SU-DHL-6 (cell line): ENCODE measurements at regions not wholly inside any gene's neighbourhood (a gene's known extent, or its start where the extent isn't known, plus 50 kb on each side); places are given as distances from the start of the nearest gene placed in this dataset.

Experiments
- EZH2phosphoT487 ChIP-seq: fragments of 200-600 bp; sonication (generic), shearing (Covaris generic); conservative IDR thresholded peaks from 2 replicates; pipeline ENCODE4 v1.6.1; 2018; ENCODE audit warnings: mild to moderate bottlenecking, antibody characterized with exemption, low read length, moderate library complexity, mixed read lengths
- TF ChIP-seq, protein P1 (sequence below): fragments of 200-600 bp; sonication (generic); IDR thresholded peaks from one replicate; pipeline ENCODE4 v1.5.1; 2017; ENCODE audit warnings: antibody characterized with exemption, mild to moderate bottlenecking, low read length, moderate library complexity; ENCODE audit not compliant: insufficient read depth, poor library complexity, severe bottlenecking

DNA sequence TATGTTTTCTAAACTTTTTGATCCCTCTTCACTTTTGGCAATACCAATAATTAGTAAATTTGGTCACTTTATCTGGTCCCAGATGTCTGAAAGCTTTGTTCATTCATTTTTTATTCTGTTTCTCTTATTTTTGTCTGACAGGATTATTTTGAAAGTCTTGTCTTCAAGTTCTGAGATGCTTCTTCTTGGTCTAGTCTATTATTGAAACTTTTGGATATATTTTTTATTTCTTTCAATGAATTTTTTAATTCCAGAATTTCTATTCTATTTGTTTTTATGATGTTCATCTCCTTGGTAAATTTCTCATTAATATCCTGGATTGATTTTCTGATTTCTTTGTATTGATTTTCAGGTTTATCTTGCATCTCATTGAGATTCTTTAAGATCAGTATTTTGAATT is 54.1 kb upstream of the RAB38 start:
- TF ChIP-seq, protein P1, sequence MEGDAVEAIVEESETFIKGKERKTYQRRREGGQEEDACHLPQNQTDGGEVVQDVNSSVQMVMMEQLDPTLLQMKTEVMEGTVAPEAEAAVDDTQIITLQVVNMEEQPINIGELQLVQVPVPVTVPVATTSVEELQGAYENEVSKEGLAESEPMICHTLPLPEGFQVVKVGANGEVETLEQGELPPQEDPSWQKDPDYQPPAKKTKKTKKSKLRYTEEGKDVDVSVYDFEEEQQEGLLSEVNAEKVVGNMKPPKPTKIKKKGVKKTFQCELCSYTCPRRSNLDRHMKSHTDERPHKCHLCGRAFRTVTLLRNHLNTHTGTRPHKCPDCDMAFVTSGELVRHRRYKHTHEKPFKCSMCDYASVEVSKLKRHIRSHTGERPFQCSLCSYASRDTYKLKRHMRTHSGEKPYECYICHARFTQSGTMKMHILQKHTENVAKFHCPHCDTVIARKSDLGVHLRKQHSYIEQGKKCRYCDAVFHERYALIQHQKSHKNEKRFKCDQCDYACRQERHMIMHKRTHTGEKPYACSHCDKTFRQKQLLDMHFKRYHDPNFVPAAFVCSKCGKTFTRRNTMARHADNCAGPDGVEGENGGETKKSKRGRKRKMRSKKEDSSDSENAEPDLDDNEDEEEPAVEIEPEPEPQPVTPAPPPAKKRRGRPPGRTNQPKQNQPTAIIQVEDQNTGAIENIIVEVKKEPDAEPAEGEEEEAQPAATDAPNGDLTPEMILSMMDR, result no peak
- no peak for TF ChIP-seq EZH2phosphoT487
